RPMI8226 (cell line): ENCODE measurements at regions not wholly inside any gene's neighbourhood (a gene's known extent, or its start where the extent isn't known, plus 50 kb on each side); places are given as distances from the start of the nearest gene placed in this dataset.

Experiments
- DNase-seq: peaks from one replicate; pipeline ENCODE4 v3.0.0-alpha.2; 2015

DNA sequence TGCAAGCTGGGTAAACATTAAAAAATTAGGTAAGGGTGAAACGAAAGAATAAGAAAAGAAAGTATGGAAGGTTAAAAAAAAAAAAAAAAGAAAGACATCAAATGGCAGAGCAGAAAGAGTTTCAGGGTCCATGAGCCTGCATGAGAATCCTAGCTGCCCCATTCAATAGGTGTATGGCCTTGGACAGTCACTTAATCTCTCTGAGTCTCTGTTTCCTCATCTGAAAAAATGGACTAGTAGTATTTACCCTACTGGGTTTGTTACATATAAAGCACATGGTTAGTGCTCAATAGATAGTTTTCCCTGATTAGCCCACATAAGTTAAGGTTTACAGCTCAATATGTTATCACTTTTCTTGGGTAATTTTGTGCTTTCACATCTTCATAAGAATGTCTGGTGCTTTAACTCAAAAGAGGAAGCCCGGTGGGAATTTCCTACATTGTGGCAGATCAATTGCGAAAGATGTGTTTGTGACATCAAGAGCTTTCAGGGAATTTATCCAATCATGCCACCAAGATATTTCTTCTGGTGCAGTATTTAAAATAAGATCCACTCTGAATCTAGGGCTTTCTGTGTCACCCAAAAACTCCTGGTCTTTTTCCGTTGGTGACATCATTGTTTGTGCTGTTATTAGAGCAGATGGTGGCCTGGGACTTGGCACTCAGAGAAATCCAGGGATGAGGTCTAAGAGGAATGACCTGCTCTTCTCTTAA is 57.2 kb upstream of the UBE2E1 start:
- DNase-seq: no peak

DNA sequence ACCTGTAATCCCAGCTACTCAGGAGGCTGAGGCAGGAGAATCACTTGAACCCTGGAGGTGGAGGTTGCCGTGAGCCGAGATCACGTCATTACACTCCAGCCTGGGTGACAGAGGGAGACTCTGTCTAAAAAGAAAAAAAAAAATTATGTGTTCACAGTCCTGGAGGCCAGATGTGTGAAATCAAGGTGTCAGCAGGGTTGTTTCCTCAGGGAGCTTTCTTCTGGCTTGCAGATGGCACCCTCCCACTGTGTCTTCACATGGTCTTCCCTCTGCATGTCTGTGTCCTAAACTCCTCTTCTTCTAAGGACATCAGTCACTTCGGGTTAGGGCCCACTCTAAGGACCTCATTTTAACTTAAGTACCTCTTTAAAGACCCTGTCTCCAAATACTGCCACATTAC is 56.1 kb upstream of the UBE2E1 start:
- peak; percentile 60 for DNase-seq

DNA sequence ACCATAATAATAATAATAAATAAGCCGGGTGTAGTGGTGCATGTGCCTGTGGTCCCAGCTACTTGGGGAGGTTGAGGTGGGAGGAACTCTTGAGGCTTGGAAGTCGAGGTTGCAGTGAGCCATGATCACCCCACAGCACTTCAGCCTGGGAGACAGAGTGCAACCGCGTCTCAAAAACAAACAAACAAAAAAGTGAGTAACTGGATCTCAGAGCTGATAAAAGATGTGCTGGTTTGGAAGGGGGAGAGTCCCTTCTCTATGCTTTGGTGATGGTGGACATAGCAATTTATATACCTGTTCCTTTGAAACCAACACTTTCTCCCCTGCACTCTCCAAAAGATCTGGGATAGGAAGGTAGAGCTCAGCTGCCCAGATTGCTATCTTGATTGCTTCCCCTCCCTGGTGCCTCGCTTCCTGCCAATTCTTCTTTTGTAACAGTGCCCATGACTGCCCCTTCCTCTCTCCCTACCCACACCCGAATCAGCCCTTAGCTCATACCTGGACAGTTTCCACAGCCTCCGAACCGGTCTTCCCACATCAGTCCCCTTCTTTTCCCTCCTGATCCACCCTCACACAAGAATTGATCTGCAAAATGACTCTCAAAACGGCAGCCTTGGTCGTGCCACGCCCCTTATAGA is 55.1 kb upstream of the UBE2E1 start:
- no peak for DNase-seq

DNA sequence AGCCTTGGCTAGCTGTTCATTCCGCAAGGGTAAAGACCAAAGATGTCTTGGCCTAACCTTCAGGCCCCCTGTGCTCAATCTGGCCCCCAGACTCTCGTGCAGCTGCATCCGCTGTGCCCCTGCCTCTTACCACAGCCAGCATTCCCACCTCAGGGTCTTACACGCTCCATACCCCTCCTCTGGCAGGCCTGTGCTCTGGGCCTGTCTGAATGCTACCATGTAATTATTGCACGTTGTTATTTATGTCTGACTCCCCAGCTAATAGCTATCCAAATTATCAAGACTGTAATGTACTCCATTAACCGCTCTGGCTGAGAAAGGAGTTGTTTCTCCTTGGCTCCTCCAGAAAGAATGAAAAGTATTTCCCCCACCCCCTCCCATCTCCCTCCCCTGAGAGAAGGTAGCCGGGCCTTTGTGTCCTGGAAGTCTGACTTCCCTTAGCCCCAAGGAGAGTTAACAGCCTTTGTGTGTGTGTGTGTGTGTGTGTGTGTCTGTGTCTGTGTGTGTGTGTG is 54.5 kb upstream of the UBE2E1 start:
- no peak for DNase-seq

DNA sequence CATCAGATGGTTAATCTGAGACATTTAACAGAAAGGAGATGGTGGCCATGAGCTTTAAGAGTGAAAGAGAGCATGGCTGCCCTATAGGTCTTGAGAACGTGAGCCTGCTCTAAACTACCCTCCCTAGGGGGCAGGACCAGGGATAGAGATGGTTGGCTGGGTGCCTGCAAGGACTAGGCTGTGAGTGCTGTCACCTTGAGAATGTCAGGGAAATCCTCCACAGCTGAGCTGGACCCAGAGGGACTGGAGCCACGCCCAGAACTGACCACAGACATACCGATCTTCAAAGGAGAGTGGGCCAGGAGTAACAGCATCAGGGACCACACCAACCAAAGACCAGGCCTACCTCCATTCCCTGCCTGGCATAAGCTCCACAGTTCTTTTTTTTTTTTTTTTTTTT is 53.6 kb upstream of the UBE2E1 start:
- DNase-seq: no peak

DNA sequence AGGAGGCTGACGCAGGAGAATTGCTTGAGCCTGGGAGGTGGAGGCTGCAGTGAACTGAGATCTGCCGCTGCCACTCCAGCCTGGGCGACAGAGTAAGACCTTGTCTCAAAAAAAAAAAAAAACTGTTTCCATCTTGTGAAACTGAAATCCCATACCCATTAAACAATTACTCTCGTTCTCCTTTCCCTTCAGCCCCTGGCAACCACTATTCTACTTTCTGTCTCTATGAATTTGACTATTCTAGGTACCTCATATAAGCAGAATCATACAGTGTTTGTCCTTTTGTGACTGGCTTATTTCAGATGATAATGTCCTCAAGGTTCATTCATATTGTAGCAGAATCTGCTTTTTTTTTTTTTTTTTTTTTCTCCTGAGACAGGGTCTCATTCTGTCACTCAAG is 51.5 kb upstream of the UBE2E1 start:
- no peak for DNase-seq
